ENCODE measurements at regions not wholly inside any gene's neighbourhood (a gene's known extent, or its start where the extent isn't known, plus 50 kb on each side); places are given as distances from the start of the nearest gene placed in this dataset.

GRCh38 chr11:105324156-105324555, 184.6 kb upstream of the CARD18 start:
- DNase-seq: no peak

- no peak for DNase-seq
Observed at GRCh38 chr11:105321696-105322095, 182.1 kb upstream of the CARD18 start.

DNA sequence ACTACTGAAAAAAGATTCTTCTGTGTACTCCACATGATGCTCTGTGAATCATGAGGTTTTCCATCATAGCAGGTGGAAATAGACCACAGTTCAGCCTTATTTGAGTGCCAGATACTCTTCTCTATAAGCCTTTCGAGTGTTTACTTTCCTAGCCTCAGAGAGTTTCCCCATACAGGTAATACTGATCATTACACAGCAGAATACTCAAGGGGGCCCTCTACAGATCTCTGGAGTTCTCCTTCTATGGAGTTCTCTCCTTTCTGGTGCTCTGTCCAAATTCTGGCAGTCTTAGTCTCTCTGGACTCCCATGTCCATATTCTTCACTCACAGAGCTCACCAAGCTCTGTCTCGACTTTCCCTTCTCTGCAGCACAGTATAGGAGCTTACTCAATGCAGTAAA, 175.7 kb upstream of the CARD18 start:
- DNase-seq: no peak

- DNase-seq: no peak
Observed at GRCh38 chr11:105312266-105312665, 172.7 kb upstream of the CARD18 start.

DNA sequence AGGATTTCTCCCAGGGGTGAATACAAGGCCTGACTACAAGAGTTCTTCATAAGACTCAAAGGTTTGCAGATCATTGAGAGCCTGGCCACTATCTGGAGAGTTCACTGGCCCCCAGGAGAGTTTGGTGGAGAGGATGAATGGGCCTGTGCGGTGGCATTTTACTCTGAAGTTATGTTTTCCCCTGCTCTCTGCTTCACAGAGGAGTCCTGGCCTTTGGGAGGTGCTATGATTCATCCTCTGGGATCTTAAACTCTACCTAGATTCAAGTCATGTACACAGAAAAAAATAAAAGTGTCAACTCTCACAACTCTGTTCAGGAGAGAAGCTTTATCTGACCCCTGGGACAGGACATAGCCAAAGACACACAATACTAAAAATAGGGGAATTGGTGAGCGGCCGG, 159.1 kb upstream of the CARD18 start:
- no peak for DNase-seq

DNA sequence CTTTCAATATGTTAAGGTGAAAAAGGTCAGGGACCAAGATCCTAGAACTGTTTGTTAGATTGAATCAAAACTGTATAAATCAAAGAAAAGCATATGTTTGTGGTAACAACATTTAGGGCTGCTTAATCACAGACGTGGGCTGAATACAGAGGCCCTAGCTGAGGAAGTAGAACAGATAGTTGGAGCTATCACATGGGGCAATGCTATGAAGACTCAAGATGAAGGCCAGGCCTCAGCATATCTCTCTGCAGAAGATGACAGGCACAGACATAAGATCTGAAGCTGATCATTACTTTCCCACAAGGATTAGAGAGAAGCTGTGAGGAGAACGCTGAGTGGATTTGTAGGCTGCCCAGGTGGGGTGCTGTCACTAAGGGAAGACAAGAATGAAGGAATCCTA, 158.6 kb upstream of the CARD18 start:
- DNase-seq: no peak

- DNase-seq: no peak
Observed at GRCh38 chr11:105297463-105297862, 157.9 kb upstream of the CARD18 start.

- DNase-seq: no peak
Observed at GRCh38 chr11:105296806-105297205, 157.2 kb upstream of the CARD18 start.

DNA sequence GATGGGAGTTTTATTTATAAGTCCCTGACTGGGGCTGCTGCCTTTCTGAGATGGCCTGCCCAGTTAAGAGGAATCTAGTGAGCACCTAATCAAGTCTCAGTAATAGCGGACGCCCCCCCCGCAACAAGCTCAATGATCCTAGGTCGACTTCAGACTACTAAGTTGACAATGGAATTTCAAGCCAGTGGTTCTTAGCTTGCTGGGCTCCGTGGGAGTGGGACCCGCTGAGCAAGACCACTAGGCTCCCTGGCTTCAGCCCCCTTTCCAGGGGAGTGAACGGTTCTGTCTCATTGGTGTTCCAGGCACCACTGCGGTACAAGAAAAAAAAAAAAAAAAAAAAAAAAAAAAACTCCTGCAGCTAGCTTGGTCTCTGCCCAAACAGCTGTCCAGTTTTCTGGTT, 156.8 kb upstream of the CARD18 start:
- no peak for DNase-seq

- no peak for DNase-seq
Observed at GRCh38 chr11:105282658-105283057, 143.1 kb upstream of the CARD18 start.

DNA sequence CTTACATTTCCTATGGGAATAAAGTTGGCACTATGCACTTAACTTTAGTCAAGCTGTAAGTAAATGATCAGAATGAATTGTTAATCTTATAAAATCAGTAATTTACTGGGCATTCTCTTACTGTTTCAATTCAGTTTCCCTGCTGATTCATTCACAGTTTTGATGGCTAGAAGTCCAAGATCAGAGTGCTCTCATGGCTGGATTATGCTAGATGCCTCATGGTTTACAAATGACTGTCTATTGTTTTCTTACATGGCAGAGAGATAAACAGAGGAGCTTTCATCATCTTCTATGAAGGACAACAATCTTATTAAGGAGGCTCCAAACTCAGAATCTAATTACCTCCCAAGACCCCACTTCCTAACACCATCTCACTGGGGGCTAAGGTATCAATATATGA, 135.1 kb upstream of the CARD18 start:
- no peak for DNase-seq

GRCh38 chr11:105273660-105274280, 134.2 kb upstream of the CARD18 start:
- DNase-seq: no peak

DNA sequence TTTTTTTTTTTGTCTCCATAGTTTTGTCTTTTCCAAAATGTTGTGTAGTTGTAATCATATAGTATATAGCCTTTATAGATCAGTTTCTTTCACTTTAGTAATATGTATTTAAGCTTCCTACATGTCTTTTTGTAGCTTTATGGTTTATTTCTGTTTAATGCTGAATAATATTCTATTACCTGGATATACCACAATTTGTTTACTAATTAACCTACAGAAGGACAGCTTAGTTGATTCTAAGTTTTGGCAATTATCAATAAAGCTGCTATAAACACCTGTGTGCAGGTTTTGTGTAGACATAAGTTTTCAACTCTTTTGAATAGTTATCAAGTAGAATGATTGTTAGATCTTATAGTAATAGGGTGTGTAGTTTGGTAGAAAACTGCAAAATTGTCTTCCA, 130.3 kb upstream of the CARD18 start:
- no peak for DNase-seq

DNA sequence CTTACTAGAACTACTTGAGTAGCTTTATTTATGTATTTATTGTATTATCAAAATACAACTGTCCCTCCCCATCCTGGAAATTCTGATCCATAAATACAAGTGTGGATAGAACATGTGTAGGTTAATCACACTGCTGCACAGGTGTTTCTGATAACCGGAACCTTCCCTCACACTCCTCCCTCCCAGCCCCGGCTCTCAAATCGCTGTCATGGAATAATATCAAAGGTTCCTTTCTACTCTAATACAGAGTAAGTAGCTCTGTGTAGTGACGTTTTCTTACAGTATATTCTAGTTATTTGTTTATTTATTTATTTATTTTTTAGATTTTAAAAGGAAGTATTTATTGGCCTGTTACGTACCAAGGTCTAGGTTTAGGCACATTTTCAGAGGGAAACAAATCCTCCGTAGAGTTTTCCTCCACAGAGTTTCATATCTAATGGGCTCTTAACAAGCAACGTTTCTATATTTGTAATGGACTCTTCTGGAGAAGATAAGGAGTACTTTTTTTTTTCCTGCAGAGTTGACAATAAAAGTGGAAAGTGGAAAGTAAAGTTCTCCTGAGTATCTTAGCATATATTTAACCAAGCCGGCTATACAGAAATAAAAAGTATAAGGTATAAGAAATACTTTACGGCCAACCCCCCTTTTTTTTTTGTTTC, 129.0 kb upstream of the CARD18 start:
- DNase-seq: no peak

GRCh38 chr11:105265845-105266244, 126.3 kb upstream of the CARD18 start:
- DNase-seq: no peak

DNA sequence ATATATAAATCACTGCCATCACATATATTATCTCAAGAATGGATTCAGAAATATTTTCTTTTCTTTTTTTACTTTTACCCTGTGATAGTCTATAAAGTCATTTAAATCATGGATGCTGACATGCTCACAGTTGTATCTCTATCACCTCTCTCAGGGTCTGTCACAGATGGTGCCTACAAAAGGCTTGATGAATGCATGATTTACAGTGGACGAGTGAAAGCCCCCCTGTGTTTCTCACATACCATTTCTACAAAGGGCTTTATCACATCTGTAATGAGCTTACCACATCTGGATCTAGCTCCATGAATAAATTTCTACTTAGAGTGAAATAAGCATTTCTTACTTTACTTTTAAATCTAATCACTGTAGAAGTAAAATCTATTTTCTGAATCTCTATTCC, 121.4 kb upstream of the CARD18 start:
- DNase-seq: no peak

- no peak for DNase-seq
Observed at GRCh38 chr11:105245781-105246315, 106.3 kb upstream of the CARD18 start.

GRCh38 chr11:105244160-105244825, 104.7 kb upstream of the CARD18 start:
- peak in 1 of 2 donors; percentile 21 for DNase-seq

- no peak for DNase-seq
Observed at GRCh38 chr11:105241136-105241535, 101.6 kb upstream of the CARD18 start.

- DNase-seq: no peak
Observed at GRCh38 chr11:105236664-105237063, 97.1 kb upstream of the CARD18 start.

DNA sequence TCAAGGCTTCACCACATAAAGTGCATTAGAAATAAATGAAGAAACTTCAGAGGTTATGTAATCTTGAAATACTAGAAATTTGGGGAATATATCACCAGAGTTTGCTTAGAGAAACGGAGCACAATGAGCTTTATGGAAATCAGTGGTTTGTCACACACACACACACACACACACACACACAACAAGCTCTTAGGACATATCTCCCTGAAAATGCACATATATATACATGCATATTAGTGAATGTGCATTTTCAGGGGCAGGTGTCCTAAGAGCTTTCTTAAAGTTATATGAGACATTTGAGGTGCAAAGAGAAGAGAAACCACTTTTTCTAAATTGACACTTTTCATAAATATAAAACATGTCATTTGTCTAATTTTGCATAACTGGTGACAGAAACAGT, 93.7 kb upstream of the CARD18 start:
- no peak for DNase-seq

- no peak for DNase-seq
Observed at GRCh38 chr11:105232021-105232420, 92.5 kb upstream of the CARD18 start.

- DNase-seq: no peak
Observed at GRCh38 chr11:105230586-105230985, 91.0 kb upstream of the CARD18 start.

- DNase-seq: no peak
Observed at GRCh38 chr11:105229761-105230160, 90.2 kb upstream of the CARD18 start.

All from CD4-positive, alpha-beta T cell treated with Interferon alpha-2 for 1 hour (primary cell).